GM21526 (cell line): ENCODE measurements at regions not wholly inside any gene's neighbourhood (a gene's known extent, or its start where the extent isn't known, plus 50 kb on each side); places are given as distances from the start of the nearest gene placed in this dataset.

Experiments used
- ATAC-seq: cut with Tn5 transposase; IDR thresholded peaks from one replicate; pipeline ENCODE4 v1.9.1; 2021; ENCODE audit warnings: moderate library complexity; ENCODE audit not compliant: unreplicated experiment, low FRiP score

- ATAC-seq: no peak
Observed at GRCh38 chr1:191907121-191907520, 251.1 kb upstream of the RGS18 start.

GRCh38 chr1:191910245-191910644 lies 248.0 kb upstream of the RGS18 start:
- no peak for ATAC-seq

GRCh38 chr1:191912517-191912916 lies 245.7 kb upstream of the RGS18 start:
- no peak for ATAC-seq

GRCh38 chr1:191913260-191913977 lies 244.8 kb upstream of the RGS18 start:
- no peak for ATAC-seq

GRCh38 chr1:191929383-191929782 lies 228.9 kb upstream of the RGS18 start:
- ATAC-seq: no peak

GRCh38 chr1:191943684-191944083 lies 214.6 kb upstream of the RGS18 start:
- no peak for ATAC-seq

- ATAC-seq: no peak
Observed at GRCh38 chr1:191953526-191953925, 204.7 kb upstream of the RGS18 start.

GRCh38 chr1:191959856-191960255 lies 198.4 kb upstream of the RGS18 start:
- ATAC-seq: no peak

- no peak for ATAC-seq
Observed at GRCh38 chr1:191963286-191963685, 195.0 kb upstream of the RGS18 start.

GRCh38 chr1:191963781-191964455 lies 194.3 kb upstream of the RGS18 start:
- ATAC-seq: no peak

GRCh38 chr1:191969290-191969689 lies 189.0 kb upstream of the RGS18 start:
- ATAC-seq: no peak

GRCh38 chr1:191970116-191970515 lies 188.1 kb upstream of the RGS18 start:
- ATAC-seq: no peak

GRCh38 chr1:191971447-191971846 lies 186.8 kb upstream of the RGS18 start:
- ATAC-seq: no peak

GRCh38 chr1:191974004-191974403 lies 184.3 kb upstream of the RGS18 start:
- ATAC-seq: no peak

- no peak for ATAC-seq
Observed at GRCh38 chr1:191977874-191978506, 180.3 kb upstream of the RGS18 start.

- no peak for ATAC-seq
Observed at GRCh38 chr1:191984856-191985255, 173.4 kb upstream of the RGS18 start.

- ATAC-seq: no peak
Observed at GRCh38 chr1:191992118-191992517, 166.1 kb upstream of the RGS18 start.

- no peak for ATAC-seq
Observed at GRCh38 chr1:191993549-191993948, 164.7 kb upstream of the RGS18 start.

GRCh38 chr1:192002063-192002462 lies 156.2 kb upstream of the RGS18 start:
- ATAC-seq: no peak

GRCh38 chr1:192003295-192004077 lies 154.8 kb upstream of the RGS18 start:
- ATAC-seq: no peak

GRCh38 chr1:192005976-192006375 lies 152.3 kb upstream of the RGS18 start:
- no peak for ATAC-seq
